HCT116 (cell line): ENCODE measurements at regions not wholly inside any gene's neighbourhood (a gene's known extent, or its start where the extent isn't known, plus 50 kb on each side); places are given as distances from the start of the nearest gene placed in this dataset.
A peak's percentile ranks its signal among the peaks of the same experiment; 100 is the strongest.

ENCODE experiments used
- ATAC-seq: fragments of 200-7000 bp; cut with Tn5 transposase; 2 replicates; pipeline ENCODE4 v1.9.1; 2020; ENCODE audit warnings: mild to moderate bottlenecking, moderate library complexity
- BruUV-seq: library from RNA; stranded (reverse); fragments of 400-500 nt; replicated peaks from 2 replicates; lab custom pipeline; 2021; lab: Mats Ljungman, UMichigan
- CTCF ChIA-PET: fragments of 300-600 bp; sonication (Branson Sonifier 250); formaldehyde crosslinking; loops from one replicate; lab custom pipeline; 2021; ENCODE audit warnings: antibody characterized with exemption; lab: Charles Lee
- POLR2A ChIA-PET: fragments of 300-600, 350-600 bp; sonication (Branson Sonifier 250); formaldehyde crosslinking; loops from one replicate; lab custom pipeline; 2021; ENCODE audit warnings: antibody characterized with exemption; lab: Charles Lee
- RAD21 ChIA-PET, 2 experiments: fragments of 300-600 bp; sonication (Branson Sonifier 250); formaldehyde crosslinking; loops; one replicate each; lab custom pipeline; 2023; ENCODE audit warnings: low total read pairs in 2 of 2; ENCODE audit not compliant: uncharacterized antibody in 2 of 2, unreplicated experiment in 2 of 2, low non-redundant PET in 1 of 2; lab: Charles Lee
- DNase-seq: peaks from one replicate; pipeline ENCODE4 v3.0.0-alpha.2; 2010; ENCODE audit warnings: low read depth, low spot score
- H2AFZ ChIP-seq: fragments of 200-600 bp; shearing (Covaris generic), sonication (generic); 2 replicates; pipeline ENCODE4 v1.6.1; 2017; ENCODE audit warnings: low read depth, mixed run types, mixed read lengths, antibody characterized with exemption, low read length; ENCODE audit not compliant: poor library complexity, severe bottlenecking
- H3K27ac ChIP-seq: 2 replicates; pipeline ENCODE4 v1.5.1; 2012; ENCODE audit warnings: low read depth, low read length
- H3K27me3 ChIP-seq: fragments of 200-600 bp; sonication (generic); 2 replicates; pipeline ENCODE4 v1.6.1; 2016; ENCODE audit warnings: mixed run types, low read length, mixed read lengths; ENCODE audit not compliant: insufficient read depth
- H3K36me3 ChIP-seq, 2 experiments: fragments of 200-500 bp in 1 of 2; fragments of 200-600 bp in 1 of 2; sonication (Bioruptor generic) in 1 of 2; sonication (generic) in 1 of 2; 2 replicates each; pipeline versions ENCODE4 v1.5.1 to v1.6.1; 2014 to 2016; ENCODE audit warnings: low read length in 2 of 2, inconsistent platforms in 1 of 2, mixed read lengths in 1 of 2, mixed run types in 1 of 2; ENCODE audit not compliant: insufficient read depth in 2 of 2, control insufficient read depth in 1 of 2
- H3K4me1 ChIP-seq, 2 experiments: fragments of 200-600 bp in 1 of 2; sonication (generic) in 1 of 2; 2 replicates each; pipeline versions ENCODE4 v1.5.1 to v1.6.1; 2012 to 2017; ENCODE audit warnings: low read length in 2 of 2, inconsistent platforms in 1 of 2, mild to moderate bottlenecking in 1 of 2, mixed read lengths in 1 of 2, mixed run types in 1 of 2, moderate library complexity in 1 of 2; ENCODE audit not compliant: insufficient read depth in 2 of 2, control insufficient read depth in 1 of 2
- H3K4me2 ChIP-seq: fragments of 200-600 bp; sonication (generic); 2 replicates; pipeline ENCODE4 v1.6.1; 2017; ENCODE audit warnings: mixed run types, low read length, mixed read lengths
- H3K4me3 ChIP-seq, 2 experiments: fragments of 200-600 bp in 1 of 2; sonication (generic) in 1 of 2; replicated peaks in 1 of 2; 2 replicates each; pipeline ENCODE4 v1.5.1; 2011 to 2016; ENCODE audit warnings: low read length in 2 of 2, control low read depth in 1 of 2, low read depth in 1 of 2, mild to moderate bottlenecking in 1 of 2, mixed read lengths in 1 of 2, mixed run types in 1 of 2
- H3K79me2 ChIP-seq: fragments of 200-600 bp; sonication (generic); 2 replicates; pipeline ENCODE4 v1.6.1; 2017; ENCODE audit warnings: mild to moderate bottlenecking, mixed run types, low read length, moderate library complexity, mixed read lengths; ENCODE audit not compliant: insufficient read depth
- H3K9ac ChIP-seq: fragments of 200-600 bp; sonication (generic); 2 replicates; pipeline ENCODE4 v1.6.1; 2016; ENCODE audit warnings: low read length, mixed read lengths
- H3K9me2 ChIP-seq: fragments of 200-600 bp; sonication (generic), shearing (Covaris generic); 2 replicates; pipeline ENCODE4 v1.6.1; 2017; ENCODE audit warnings: mixed run types, mild to moderate bottlenecking, moderate library complexity; ENCODE audit not compliant: insufficient read depth
- H3K9me3 ChIP-seq, 2 experiments: fragments of 200-500 bp in 1 of 2; fragments of 200-600 bp in 1 of 2; sonication (Bioruptor generic) in 1 of 2; sonication (generic) in 1 of 2; 2 replicates each; pipeline ENCODE4 v1.6.1; 2014 to 2017; ENCODE audit warnings: low read length in 2 of 2, mixed read lengths in 2 of 2, inconsistent platforms in 1 of 2, low read depth in 1 of 2, mild to moderate bottlenecking in 1 of 2, mixed run types in 1 of 2, moderate library complexity in 1 of 2; ENCODE audit not compliant: control insufficient read depth in 1 of 2, insufficient read depth in 1 of 2
- H4K20me1 ChIP-seq: fragments of 200-600 bp; sonication (generic), shearing (Covaris generic); 2 replicates; pipeline ENCODE4 v1.6.1; 2017; ENCODE audit warnings: mixed run types, mild to moderate bottlenecking, moderate library complexity; ENCODE audit not compliant: insufficient read depth
- ATF3 ChIP-seq: IDR thresholded peaks from 2 replicates; pipeline ENCODE4 v1.6.1; 2012
- CBX3 ChIP-seq: IDR thresholded peaks from 2 replicates; pipeline ENCODE4 v1.6.1; 2012; ENCODE audit warnings: low read depth
- CEBPB ChIP-seq: IDR thresholded peaks from 2 replicates; pipeline ENCODE4 v1.6.1; 2012; ENCODE audit warnings: low read depth
- CTCF ChIP-seq, 3 experiments: fragments of 200-600 bp in 1 of 3; sonication (generic) in 1 of 3; IDR thresholded peaks in 2 of 3; conservative IDR thresholded peaks in 1 of 3; 2 replicates each; pipeline ENCODE4 v1.5.1; 2012 to 2017; ENCODE audit warnings: low read depth in 2 of 3, low read length in 2 of 3, antibody characterized with exemption in 1 of 3, borderline replicate concordance in 1 of 3, control low read depth in 1 of 3, mild to moderate bottlenecking in 1 of 3, mixed read lengths in 1 of 3, mixed run types in 1 of 3, moderate library complexity in 1 of 3; ENCODE audit not compliant: insufficient read depth in 1 of 3
- EZH2phosphoT487 ChIP-seq: fragments of 200-600 bp; IDR thresholded peaks from 2 replicates; pipeline ENCODE4 v1.6.1; 2018; ENCODE audit warnings: antibody characterized with exemption, borderline replicate concordance
- FOSL1 ChIP-seq: IDR thresholded peaks from 2 replicates; pipeline ENCODE4 v1.6.1; 2012; ENCODE audit warnings: low read depth
- JUND ChIP-seq: IDR thresholded peaks from 2 replicates; pipeline ENCODE4 v1.6.1; 2012
- MAX ChIP-seq: IDR thresholded peaks from 2 replicates; pipeline ENCODE4 v1.6.1; 2012
- RAD21 ChIP-seq: IDR thresholded peaks from 2 replicates; pipeline ENCODE4 v1.6.1; 2012; ENCODE audit warnings: low read depth, mild to moderate bottlenecking
- SIN3A ChIP-seq: IDR thresholded peaks from 2 replicates; pipeline ENCODE4 v1.6.1; 2012; ENCODE audit warnings: low read depth
- SRF ChIP-seq: IDR thresholded peaks from 2 replicates; pipeline ENCODE4 v1.6.1; 2012; ENCODE audit warnings: low read depth
- YY1 ChIP-seq: IDR thresholded peaks from 2 replicates; pipeline ENCODE4 v1.6.1; 2011; ENCODE audit warnings: low read length, low read depth, moderate library complexity, mild to moderate bottlenecking; ENCODE audit not compliant: insufficient replicate concordance; ENCODE audit errors: extremely low read depth
- ZFX ChIP-seq: fragments of 450-650 bp; IDR thresholded peaks from 2 replicates; pipeline ENCODE4 v1.6.1; 2017
- ZNF274 ChIP-seq: fragments of 200-500 bp; sonication (Bioruptor generic); IDR thresholded peaks from 2 replicates; pipeline ENCODE4 v1.6.1; 2014; ENCODE audit warnings: mild to moderate bottlenecking, low read depth, low read length, inconsistent platforms
- intact Hi-C: fragments of 100-400 bp; cut with micrococcal nuclease; formaldehyde crosslinking; loops from 2 replicates; pipeline ENCODE4 v1.10.0; 2022
- TF ChIP-seq, protein P1 (sequence below): IDR thresholded peaks from 2 replicates; pipeline ENCODE4 v1.6.1; 2011; ENCODE audit warnings: mild to moderate bottlenecking, low read length, moderate library complexity; ENCODE audit not compliant: insufficient replicate concordance; ENCODE audit errors: extremely low read depth
- TF ChIP-seq, protein P2 (sequence below): IDR thresholded peaks from 2 replicates; pipeline ENCODE4 v1.6.1; 2012; ENCODE audit warnings: low read depth

DNA sequence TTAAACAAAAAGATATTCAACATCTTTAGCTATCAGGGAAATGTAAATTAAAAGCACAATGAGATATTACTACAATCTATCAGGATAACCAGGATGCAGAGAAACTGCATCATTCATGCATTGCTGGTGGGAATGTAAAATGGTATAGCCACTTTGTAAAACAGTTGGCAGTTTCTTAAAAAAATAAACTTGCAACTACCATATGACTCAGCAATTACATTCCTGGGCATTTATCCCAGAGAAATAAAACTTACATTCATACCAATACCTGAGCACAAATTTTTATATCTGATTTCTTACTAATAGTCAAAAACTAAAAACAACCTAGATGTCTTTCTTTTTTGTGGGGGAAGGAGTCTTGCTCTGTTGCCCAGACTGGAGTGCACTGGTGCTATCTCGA, 190.3 kb upstream of the TAB2 start:
- TF ChIP-seq SRF = no peak
- TF ChIP-seq ATF3 = no peak
- TF ChIP-seq, protein P1, sequence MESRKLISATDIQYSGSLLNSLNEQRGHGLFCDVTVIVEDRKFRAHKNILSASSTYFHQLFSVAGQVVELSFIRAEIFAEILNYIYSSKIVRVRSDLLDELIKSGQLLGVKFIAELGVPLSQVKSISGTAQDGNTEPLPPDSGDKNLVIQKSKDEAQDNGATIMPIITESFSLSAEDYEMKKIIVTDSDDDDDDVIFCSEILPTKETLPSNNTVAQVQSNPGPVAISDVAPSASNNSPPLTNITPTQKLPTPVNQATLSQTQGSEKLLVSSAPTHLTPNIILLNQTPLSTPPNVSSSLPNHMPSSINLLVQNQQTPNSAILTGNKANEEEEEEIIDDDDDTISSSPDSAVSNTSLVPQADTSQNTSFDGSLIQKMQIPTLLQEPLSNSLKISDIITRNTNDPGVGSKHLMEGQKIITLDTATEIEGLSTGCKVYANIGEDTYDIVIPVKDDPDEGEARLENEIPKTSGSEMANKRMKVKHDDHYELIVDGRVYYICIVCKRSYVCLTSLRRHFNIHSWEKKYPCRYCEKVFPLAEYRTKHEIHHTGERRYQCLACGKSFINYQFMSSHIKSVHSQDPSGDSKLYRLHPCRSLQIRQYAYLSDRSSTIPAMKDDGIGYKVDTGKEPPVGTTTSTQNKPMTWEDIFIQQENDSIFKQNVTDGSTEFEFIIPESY = no peak
- TF ChIP-seq, protein P2, sequence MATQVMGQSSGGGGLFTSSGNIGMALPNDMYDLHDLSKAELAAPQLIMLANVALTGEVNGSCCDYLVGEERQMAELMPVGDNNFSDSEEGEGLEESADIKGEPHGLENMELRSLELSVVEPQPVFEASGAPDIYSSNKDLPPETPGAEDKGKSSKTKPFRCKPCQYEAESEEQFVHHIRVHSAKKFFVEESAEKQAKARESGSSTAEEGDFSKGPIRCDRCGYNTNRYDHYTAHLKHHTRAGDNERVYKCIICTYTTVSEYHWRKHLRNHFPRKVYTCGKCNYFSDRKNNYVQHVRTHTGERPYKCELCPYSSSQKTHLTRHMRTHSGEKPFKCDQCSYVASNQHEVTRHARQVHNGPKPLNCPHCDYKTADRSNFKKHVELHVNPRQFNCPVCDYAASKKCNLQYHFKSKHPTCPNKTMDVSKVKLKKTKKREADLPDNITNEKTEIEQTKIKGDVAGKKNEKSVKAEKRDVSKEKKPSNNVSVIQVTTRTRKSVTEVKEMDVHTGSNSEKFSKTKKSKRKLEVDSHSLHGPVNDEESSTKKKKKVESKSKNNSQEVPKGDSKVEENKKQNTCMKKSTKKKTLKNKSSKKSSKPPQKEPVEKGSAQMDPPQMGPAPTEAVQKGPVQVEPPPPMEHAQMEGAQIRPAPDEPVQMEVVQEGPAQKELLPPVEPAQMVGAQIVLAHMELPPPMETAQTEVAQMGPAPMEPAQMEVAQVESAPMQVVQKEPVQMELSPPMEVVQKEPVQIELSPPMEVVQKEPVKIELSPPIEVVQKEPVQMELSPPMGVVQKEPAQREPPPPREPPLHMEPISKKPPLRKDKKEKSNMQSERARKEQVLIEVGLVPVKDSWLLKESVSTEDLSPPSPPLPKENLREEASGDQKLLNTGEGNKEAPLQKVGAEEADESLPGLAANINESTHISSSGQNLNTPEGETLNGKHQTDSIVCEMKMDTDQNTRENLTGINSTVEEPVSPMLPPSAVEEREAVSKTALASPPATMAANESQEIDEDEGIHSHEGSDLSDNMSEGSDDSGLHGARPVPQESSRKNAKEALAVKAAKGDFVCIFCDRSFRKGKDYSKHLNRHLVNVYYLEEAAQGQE = no peak
- TF ChIP-seq MAX = no peak
- no peak for TF ChIP-seq CEBPB
- no peak for TF ChIP-seq JUND
- no peak for TF ChIP-seq FOSL1
- no peak for TF ChIP-seq CTCF (IDR thresholded peaks at IDR 0.05 in 2 of 3, conservative IDR thresholded peaks at IDR 0.05 in 1 of 3; ENCODE audit: borderline replicate concordance in 1 of 3, insufficient read depth in 1 of 3, low read depth in 2 of 3, low read length in 2 of 3)
- no peak for TF ChIP-seq EZH2phosphoT487
- TF ChIP-seq ZFX = no peak
- TF ChIP-seq YY1 = no peak
- no peak for TF ChIP-seq RAD21
- no peak for TF ChIP-seq SIN3A
- no peak for TF ChIP-seq ZNF274
- no peak for TF ChIP-seq CBX3
- Histone ChIP-seq H3K9me3 (no peaks in the 10 kb centered on the region), H3K79me2 (no peaks in the 10 kb centered on the region), H3K36me3 (no peaks in the 10 kb centered on the region), H3K9me2 (no peaks in the 10 kb centered on the region), H3K27me3 (no peaks in the 10 kb centered on the region), H3K9ac (no peak overlapping the region), H3K4me3 (no peak overlapping the region), H3K4me1 (peaks cover 5% of the 10 kb centered on the region in 2 experiments; a peak in 3 of 4 replicates), H3K4me2 (no peak overlapping the region), H3K27ac (no peak overlapping the region), H4K20me1 (no peaks in the 10 kb centered on the region), H2AFZ (peak overlapping the region; percentile 66)
- ChIA-PET RAD21 (no interaction called here), POLR2A (no interaction called here), CTCF (no interaction called here)
- ATAC-seq (no peak), DNase-seq (no peak)
- intact Hi-C loops = no loop called here
- no TSS peak for BruUV-seq
